Activated T-cell treated with anti-CD3 and anti-CD28 coated beads, Interleukin-2, amount 50 U/mL, for 24 hours (primary cell): ENCODE measurements at regions not wholly inside any gene's neighbourhood (a gene's known extent, or its start where the extent isn't known, plus 50 kb on each side); places are given as distances from the start of the nearest gene placed in this dataset.
"Not testable (repeated sequence)": the region's sequence is repeated elsewhere in the genome, so short reads cannot be mapped to it uniquely, and the experiment has no call there.

Source experiments
- DNase-seq: peaks from one replicate; pipeline ENCODE4 v3.0.0-alpha.2; 2020
- H3K27ac Mint-ChIP-seq: 2 replicates; pipeline ENCODE4 v1.8.0; 2020; ENCODE audit warnings: mild to moderate bottlenecking, mixed read lengths
- H3K27me3 Mint-ChIP-seq: 2 replicates; pipeline ENCODE4 v1.8.0; 2020; ENCODE audit warnings: mixed read lengths
- H3K36me3 Mint-ChIP-seq: 2 replicates; pipeline ENCODE4 v1.8.0; 2020; ENCODE audit warnings: low read depth, mixed read lengths
- H3K4me1 Mint-ChIP-seq: 2 replicates; pipeline ENCODE4 v1.8.0; 2020; ENCODE audit warnings: low read depth, mixed read lengths
- H3K4me3 Mint-ChIP-seq: 2 replicates; pipeline ENCODE4 v1.8.0; 2020; ENCODE audit warnings: mild to moderate bottlenecking, moderate library complexity, mixed read lengths
- H3K9me3 Mint-ChIP-seq: 2 replicates; pipeline ENCODE4 v1.8.0; 2020; ENCODE audit warnings: mixed read lengths

DNA sequence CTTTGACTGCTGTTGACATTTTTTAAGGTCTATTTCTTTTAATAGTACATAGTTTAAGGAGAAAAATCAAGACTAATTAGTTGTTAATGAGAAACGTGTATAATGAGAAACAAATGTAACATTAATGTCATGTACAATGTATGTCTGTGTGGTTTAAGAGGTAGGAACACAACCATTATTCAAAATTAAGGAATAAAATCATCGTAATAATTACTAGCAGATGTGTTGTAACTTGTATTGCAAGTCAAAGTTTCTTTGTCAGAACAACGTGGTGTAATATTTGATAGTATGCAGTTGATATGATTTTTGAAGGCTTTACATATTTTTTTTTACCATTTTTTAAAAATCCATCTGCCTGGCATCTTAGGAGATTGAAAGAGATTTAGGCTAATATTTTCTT lies 120.2 kb upstream of the ARRDC3 start:
- Mint-ChIP-seq H3K9me3 (no peaks in the 10 kb centered on the region), H3K36me3 (no peaks in the 10 kb centered on the region), H3K4me3 (no peak overlapping the region), H3K4me1 (no peaks in the 10 kb centered on the region), H3K27ac (no peak overlapping the region), H3K27me3 (no peaks in the 10 kb centered on the region)
- no peak for DNase-seq

DNA sequence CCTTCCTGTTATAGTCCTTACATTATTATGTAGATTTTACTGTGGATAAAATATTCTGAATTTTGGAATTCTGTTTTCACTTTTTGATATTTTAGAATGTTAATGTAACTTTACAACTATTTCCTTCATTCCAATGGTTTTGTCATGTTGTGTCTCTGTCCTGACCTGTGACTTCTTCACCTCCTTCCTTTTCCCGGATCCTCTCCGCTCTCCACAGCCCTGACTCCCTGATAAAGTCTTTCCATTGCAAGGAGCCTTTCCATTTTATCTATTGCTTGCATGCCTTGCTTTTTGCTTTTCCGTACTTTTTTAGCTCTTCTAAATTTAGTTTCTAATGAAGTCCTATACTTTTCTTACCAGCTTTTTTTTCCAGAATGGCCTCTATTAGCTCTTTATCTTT lies 117.6 kb upstream of the ARRDC3 start:
- H3K9me3 Mint-ChIP-seq = no peaks in the 10 kb centered on the region
- no peaks in the 10 kb centered on the region for H3K36me3 Mint-ChIP-seq
- no peak overlapping the region for H3K4me3 Mint-ChIP-seq
- no peak for DNase-seq
- no peaks in the 10 kb centered on the region for H3K27me3 Mint-ChIP-seq
- H3K27ac Mint-ChIP-seq = no peak overlapping the region
- no peaks in the 10 kb centered on the region for H3K4me1 Mint-ChIP-seq

DNA sequence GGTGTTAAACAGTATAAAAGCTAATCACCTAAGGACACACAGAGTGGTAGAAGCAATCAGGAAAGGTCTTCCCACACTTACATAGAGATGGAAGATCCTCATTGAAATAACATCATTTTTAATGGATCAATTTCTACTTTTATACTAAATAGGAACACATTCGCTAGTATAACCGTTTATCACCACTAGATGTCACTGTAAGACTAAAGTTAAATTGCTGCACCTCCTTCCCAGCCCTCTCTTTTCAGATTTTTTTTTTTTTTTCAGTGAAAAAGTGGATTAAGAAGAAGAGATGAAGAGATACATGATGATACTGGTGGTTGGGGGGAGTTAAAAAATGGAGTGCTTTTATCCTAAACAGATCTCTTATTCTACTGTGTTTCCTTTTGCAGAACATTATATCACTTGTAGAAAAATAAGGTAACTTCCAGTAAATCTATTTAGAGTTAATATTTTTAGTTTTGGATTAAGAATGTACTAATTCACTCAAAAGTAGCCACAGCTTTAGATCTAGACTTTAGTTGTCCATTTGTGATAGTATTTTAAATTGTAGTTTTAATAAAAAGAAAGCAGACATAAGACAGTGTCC lies 116.9 kb upstream of the ARRDC3 start:
- H3K27me3 Mint-ChIP-seq = no peaks in the 10 kb centered on the region
- peaks cover 2% of the 10 kb centered on the region for H3K4me1 Mint-ChIP-seq
- H3K36me3 Mint-ChIP-seq = no peaks in the 10 kb centered on the region
- no peaks in the 10 kb centered on the region for H3K9me3 Mint-ChIP-seq
- H3K4me3 Mint-ChIP-seq = no peak overlapping the region
- DNase-seq = no peak
- no peak overlapping the region for H3K27ac Mint-ChIP-seq

DNA sequence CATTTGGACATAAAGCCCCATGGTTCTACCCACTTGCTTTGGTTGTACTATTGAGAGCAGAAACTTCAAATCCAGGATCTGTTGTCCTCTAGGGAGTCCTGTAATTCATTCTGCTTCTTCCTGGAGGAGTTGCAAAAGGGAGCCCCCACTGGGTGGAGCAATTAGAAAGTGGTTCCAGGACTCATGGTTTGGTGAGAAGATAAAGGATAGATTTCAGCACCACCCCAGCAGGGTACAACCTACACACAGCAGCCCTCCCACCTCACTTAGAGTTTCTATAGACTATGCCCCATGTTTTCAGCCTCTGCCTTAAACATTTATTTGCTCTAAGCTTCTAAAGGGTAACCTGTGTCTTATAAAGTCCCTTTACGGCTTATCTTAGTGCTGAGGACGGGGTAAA lies 112.6 kb upstream of the ARRDC3 start:
- Mint-ChIP-seq H3K4me1 (peaks cover 23% of the 10 kb centered on the region), H3K27me3 (no peaks in the 10 kb centered on the region), H3K36me3 (no peaks in the 10 kb centered on the region), H3K27ac (no peak overlapping the region), H3K4me3 (no peak overlapping the region), H3K9me3 (no peaks in the 10 kb centered on the region)
- no peak for DNase-seq

DNA sequence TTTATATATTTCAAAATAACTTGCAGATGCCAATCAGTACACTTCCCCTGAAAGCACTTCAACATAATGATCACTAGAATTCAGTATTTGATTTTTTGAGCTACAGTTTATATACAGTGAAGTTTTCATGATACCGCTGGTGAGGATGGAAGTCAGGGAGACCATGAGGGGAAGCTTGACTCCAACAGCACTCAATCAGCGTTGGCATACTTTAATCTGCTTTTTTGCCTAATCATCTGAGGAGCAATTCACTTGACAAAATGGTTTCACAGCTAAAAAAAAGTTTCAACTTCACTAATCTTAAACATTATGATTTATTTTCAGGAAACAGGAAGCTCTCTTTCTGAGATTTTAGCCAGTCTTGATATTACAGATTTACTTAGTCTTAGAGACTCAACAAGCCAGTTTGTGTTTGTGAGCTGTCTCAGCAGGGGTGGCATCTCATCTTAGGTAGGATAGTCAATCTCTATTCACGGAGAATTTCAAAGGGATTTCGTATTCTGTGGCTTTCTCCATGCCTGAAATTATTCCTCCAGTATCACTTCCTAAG lies 111.4 kb upstream of the ARRDC3 start:
- Mint-ChIP-seq H3K9me3 (no peaks in the 10 kb centered on the region), H3K27me3 (no peaks in the 10 kb centered on the region), H3K4me1 (peaks cover 23% of the 10 kb centered on the region), H3K36me3 (no peaks in the 10 kb centered on the region), H3K4me3 (no peak overlapping the region), H3K27ac (no peak overlapping the region)
- no peak for DNase-seq

DNA sequence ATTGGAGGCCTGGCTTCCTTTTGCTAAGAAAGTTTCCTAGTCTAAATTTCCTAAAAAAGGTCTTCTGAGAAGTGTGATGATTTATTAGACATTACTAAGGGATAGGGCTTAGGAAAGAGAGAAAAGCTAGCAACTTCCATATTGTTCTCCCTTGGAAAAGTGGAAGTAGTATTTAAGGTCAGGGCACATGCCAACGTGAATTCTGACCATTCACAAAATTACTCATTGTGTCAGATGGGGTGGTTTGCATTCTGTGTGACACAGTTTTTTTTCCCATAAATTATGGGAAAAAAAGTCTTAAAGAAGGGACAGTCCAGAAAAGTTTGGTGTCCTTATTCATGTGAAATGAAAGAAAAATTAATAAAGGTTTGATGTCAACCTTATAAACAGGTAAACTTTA lies 110.0 kb upstream of the ARRDC3 start:
- Mint-ChIP-seq H3K4me3 (no peak overlapping the region), H3K4me1 (peaks cover 23% of the 10 kb centered on the region), H3K27ac (no peak overlapping the region), H3K36me3 (no peaks in the 10 kb centered on the region), H3K27me3 (no peaks in the 10 kb centered on the region), H3K9me3 (no peaks in the 10 kb centered on the region)
- no peak for DNase-seq

DNA sequence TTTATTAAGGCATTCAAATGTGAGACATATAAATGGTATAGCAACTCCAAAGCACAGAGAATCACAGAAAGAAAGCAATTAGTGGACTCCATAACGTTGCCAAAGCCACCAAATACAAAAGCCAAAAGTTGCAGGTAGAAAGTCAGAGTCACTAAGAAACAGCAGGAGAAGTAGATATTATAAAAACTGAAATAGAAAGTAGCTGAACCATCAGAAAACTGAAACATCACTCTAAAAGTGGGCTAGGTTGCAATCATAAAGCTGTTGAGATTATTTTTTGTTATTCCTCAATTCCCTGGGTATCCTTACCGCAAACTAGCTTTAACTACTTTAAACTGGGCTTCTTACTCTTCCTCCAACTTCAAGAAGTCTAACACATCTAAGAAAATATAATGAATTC lies 108.1 kb upstream of the ARRDC3 start:
- H3K4me3 Mint-ChIP-seq = no peak overlapping the region
- DNase-seq = no peak
- no peak overlapping the region for H3K27ac Mint-ChIP-seq
- H3K27me3 Mint-ChIP-seq = no peaks in the 10 kb centered on the region
- H3K4me1 Mint-ChIP-seq = peaks cover 23% of the 10 kb centered on the region
- H3K9me3 Mint-ChIP-seq = no peaks in the 10 kb centered on the region
- no peaks in the 10 kb centered on the region for H3K36me3 Mint-ChIP-seq

DNA sequence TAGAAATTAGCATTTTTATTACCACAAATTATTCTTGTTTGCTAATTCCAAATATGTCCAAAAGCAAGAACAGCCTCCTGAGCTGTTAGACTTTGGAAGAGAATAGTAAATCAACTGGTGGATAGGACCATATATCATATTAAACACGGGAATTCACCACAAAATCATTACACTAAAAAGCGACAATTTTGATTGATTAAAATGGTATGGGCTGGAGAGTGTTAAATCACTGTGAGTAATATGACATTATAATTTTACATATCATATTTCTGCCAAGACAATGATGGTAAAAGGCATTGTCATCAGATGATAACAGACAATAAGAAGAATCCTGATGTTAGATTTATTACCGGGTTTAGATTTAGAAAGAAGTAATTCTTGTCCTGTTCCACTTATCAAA lies 107.2 kb upstream of the ARRDC3 start:
- no peak overlapping the region for H3K4me3 Mint-ChIP-seq
- DNase-seq = no peak
- H3K27me3 Mint-ChIP-seq = no peaks in the 10 kb centered on the region
- no peaks in the 10 kb centered on the region for H3K9me3 Mint-ChIP-seq
- no peaks in the 10 kb centered on the region for H3K36me3 Mint-ChIP-seq
- H3K27ac Mint-ChIP-seq = no peak overlapping the region
- peaks cover 23% of the 10 kb centered on the region for H3K4me1 Mint-ChIP-seq

DNA sequence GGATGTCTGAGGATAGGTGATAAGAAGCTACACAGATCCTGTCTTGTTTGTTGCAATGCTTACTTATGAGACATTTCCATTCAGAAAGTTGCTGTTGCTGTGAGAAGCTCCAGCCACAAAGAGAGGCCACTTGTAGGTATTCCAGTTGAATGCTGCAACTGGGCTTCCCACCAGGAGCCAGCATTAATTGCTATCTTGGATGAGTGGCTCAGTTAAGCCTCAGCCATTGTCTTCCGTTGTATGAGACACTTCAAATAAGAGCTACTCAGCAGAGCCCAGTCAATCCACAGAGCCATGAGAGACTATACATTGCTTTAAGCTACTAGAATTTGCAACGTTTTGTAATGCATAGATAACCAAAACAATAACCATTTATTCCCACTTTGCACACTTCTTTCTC lies 104.3 kb upstream of the ARRDC3 start:
- Mint-ChIP-seq H3K36me3 (no peaks in the 10 kb centered on the region), H3K27me3 (no peaks in the 10 kb centered on the region), H3K27ac (no peak overlapping the region), H3K4me1 (peaks cover 6% of the 10 kb centered on the region), H3K9me3 (no peaks in the 10 kb centered on the region), H3K4me3 (no peak overlapping the region)
- no peak for DNase-seq

DNA sequence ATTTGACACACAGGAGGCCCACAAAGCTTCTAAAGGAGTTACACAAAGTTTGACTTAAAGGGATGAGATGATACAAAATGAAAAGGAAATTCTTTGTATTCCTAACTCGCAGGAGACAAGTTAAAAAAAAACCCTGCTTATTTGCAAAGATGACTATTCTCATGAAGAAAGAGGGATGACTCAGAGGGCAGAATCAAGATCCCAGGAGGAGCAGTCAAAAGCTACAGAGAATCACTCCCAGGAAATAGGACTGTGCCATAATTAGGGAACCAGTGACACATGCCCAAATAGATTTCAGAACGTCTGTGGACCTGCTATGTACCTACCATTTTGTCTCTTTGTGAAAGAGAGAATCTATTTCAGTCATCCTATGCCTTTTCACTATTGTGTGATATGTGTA lies 103.5 kb upstream of the ARRDC3 start:
- Mint-ChIP-seq H3K27ac (no peak overlapping the region), H3K4me1 (peaks cover 3% of the 10 kb centered on the region), H3K36me3 (no peaks in the 10 kb centered on the region), H3K9me3 (no peaks in the 10 kb centered on the region), H3K27me3 (no peaks in the 10 kb centered on the region), H3K4me3 (no peak overlapping the region)
- no peak for DNase-seq

DNA sequence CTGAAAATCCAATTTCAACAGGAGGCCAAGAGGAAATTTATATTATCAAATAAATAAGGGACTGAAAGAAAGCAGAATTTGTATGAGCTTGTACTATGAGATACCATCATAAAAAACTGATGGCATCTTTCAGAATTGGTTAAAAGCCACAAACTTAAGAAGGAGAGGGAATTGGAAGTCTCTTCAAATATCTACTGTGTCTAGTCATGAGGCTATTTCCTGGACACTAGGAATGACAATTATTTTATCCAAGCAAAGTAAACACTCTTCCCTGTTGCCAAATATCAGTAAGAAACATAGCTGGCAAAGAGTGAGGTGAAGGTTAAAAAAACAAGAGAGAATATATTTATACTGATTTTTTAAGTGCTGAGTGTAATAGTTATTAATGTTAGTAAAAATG lies 101.5 kb upstream of the ARRDC3 start:
- Mint-ChIP-seq H3K4me1 (no peaks in the 10 kb centered on the region), H3K9me3 (no peaks in the 10 kb centered on the region)
- no peak for DNase-seq

DNA sequence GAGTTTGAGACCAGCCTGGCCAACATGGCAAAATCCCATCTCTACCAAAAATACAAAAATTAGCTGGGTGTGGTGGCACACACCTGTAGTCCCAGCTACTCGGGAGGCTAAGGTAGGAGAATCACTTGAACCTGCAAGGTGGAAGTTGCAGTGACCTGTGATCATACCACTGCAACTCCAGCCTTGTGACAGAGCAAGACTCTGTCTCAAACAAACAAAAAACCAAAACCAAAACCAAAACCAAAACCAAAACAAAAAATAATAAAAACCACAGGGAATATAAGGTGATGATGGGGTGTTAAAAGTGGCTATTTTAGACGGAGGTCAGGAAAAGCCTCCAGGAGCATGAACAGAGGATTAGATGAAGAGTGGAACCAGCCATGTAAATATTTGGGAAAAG lies 96.3 kb upstream of the ARRDC3 start:
- not testable (repeated sequence) for H3K9me3 Mint-ChIP-seq, H3K27me3 Mint-ChIP-seq, H3K27ac Mint-ChIP-seq, DNase-seq, H3K4me3 Mint-ChIP-seq, H3K4me1 Mint-ChIP-seq, H3K36me3 Mint-ChIP-seq

More for the DNA sequence above, 101.5 kb upstream of the ARRDC3 start:
- Mint-ChIP-seq H3K27me3 (no peaks in the 10 kb centered on the region), H3K4me3 (no peak overlapping the region), H3K36me3 (no peaks in the 10 kb centered on the region), H3K27ac (no peak overlapping the region)

DNA sequence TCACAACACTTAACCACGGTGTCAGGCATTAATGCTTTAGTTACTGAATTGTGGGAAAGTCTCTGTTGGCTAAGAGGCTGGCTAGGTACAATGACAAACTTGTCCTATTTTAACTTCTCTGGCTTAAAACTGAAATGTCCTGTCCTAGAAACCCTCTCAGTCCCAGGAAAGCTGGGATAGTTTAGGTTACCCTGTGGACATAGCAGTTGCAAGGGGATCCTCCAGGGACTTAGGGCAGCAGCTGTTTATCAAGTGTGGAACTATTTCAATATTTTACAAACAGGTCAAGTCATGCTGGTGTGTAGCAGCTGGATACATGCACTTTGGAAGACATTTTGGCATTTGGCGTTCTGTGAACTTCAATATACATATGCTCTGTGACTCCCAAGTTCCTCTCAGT lies 95.0 kb upstream of the ARRDC3 start:
- no peak for DNase-seq
- peaks cover 2% of the 10 kb centered on the region for H3K4me1 Mint-ChIP-seq
- H3K27me3 Mint-ChIP-seq = no peaks in the 10 kb centered on the region
- H3K9me3 Mint-ChIP-seq = no peaks in the 10 kb centered on the region
- no peak overlapping the region for H3K27ac Mint-ChIP-seq
- H3K4me3 Mint-ChIP-seq = no peak overlapping the region
- no peaks in the 10 kb centered on the region for H3K36me3 Mint-ChIP-seq

DNA sequence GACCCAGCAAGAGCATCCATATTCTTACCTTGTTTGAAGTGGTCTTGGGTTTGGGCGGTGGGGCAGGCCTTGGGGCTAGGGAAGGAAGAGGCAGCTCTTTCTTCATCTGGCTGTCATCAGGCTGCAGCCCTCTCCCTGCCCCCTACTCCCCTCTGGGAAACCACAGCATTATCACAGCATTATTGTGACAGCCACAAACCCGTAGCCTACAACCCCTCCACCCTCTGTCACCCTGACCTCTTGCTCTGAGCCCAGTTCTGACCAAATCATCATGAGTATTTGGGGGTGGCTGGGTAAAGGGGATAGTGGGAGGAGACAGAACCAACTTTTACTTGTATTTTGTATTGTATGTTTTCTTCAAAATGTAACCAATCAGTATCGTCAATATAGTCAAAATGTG lies 94.3 kb upstream of the ARRDC3 start:
- Mint-ChIP-seq H3K27me3 (no peaks in the 10 kb centered on the region), H3K4me1 (peaks cover 2% of the 10 kb centered on the region), H3K9me3 (no peaks in the 10 kb centered on the region), H3K36me3 (no peaks in the 10 kb centered on the region), H3K4me3 (no peak overlapping the region), H3K27ac (no peak overlapping the region)
- no peak for DNase-seq

DNA sequence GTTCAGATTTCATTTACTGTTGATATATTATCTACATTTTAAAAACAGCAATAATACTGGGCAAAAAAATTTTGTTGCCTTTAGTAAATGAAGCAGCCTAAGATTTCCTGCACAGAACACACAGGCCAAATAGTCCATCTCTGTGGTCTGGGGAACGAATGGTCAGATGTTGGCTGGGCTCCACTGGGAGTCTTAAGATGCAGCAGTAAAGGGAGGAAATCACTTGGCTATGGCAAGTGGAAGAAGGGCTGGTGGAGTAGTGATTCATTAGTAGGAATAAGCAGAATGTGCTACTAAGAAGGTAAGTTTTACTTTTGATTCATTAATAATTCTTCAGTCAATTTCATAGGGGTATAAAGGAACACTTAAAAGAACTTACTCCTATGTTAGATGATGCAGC lies 91.1 kb upstream of the ARRDC3 start:
- H3K4me1 Mint-ChIP-seq = peaks cover 7% of the 10 kb centered on the region
- H3K4me3 Mint-ChIP-seq = no peak overlapping the region
- H3K27me3 Mint-ChIP-seq = no peaks in the 10 kb centered on the region
- no peak overlapping the region for H3K27ac Mint-ChIP-seq
- DNase-seq = no peak
- H3K36me3 Mint-ChIP-seq = no peaks in the 10 kb centered on the region
- no peaks in the 10 kb centered on the region for H3K9me3 Mint-ChIP-seq

DNA sequence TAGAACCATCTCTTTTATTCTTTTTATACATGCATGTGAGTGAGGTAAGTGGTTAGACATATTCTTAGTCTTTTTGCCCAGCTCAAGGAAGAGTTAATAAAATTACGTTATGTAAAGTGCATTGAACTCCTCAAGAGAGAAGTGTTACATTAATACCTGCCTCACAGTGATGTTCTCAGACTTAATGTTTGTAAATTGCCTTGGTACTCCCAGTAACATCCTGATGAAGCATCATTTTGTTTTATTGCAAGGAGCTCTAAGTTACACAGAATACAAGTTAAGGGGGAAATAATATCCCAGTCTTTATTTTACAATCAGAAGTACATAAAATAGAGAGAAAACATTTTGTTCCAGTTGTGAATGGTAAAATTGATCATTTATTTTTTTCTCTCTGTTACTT lies 89.5 kb upstream of the ARRDC3 start:
- DNase-seq = no peak
- Mint-ChIP-seq H3K4me1 (peaks cover 15% of the 10 kb centered on the region), H3K36me3 (no peaks in the 10 kb centered on the region), H3K4me3 (no peak overlapping the region), H3K27me3 (no peaks in the 10 kb centered on the region), H3K9me3 (no peaks in the 10 kb centered on the region), H3K27ac (no peak overlapping the region)
